NCI-H1048 (cell line): ENCODE measurements at regions not wholly inside any gene's neighbourhood (a gene's known extent, or its start where the extent isn't known, plus 50 kb on each side); places are given as distances from the start of the nearest gene placed in this dataset.
"Not testable (repeated sequence)": the region's sequence is repeated elsewhere in the genome, so short reads cannot be mapped to it uniquely, and the experiment has no call there.

Experiments used
- DNase-seq: peaks from one replicate; lab custom pipeline; 2025; lab: John Stamatoyannopoulos, UW

GRCh38 chr2:40690525-40690924 lies 238.6 kb upstream of the SLC8A1 start:
- no peak for DNase-seq

GRCh38 chr2:40700231-40700954 lies 248.5 kb upstream of the SLC8A1 start:
- no peak for DNase-seq

GRCh38 chr2:40712197-40712894 lies 260.5 kb upstream of the SLC8A1 start:
- not testable (repeated sequence) for DNase-seq

- no peak for DNase-seq
Observed at GRCh38 chr2:40716879-40717278, 265.0 kb upstream of the SLC8A1 start.

GRCh38 chr2:40719414-40719813 lies 267.5 kb upstream of the SLC8A1 start:
- no peak for DNase-seq

- DNase-seq: no peak
Observed at GRCh38 chr2:40721595-40721994, 269.7 kb upstream of the SLC8A1 start.

GRCh38 chr2:40723194-40723593 lies 271.3 kb upstream of the SLC8A1 start:
- DNase-seq: no peak

- DNase-seq: no peak
Observed at GRCh38 chr2:40725040-40725439, 273.1 kb upstream of the SLC8A1 start.

- peak; percentile 62 for DNase-seq
Observed at GRCh38 chr2:40725950-40726349, 274.1 kb upstream of the SLC8A1 start.

- no peak for DNase-seq
Observed at GRCh38 chr2:40734797-40735196, 282.9 kb upstream of the SLC8A1 start.

GRCh38 chr2:40737180-40737579 lies 285.3 kb upstream of the SLC8A1 start:
- DNase-seq: no peak

- DNase-seq: no peak
Observed at GRCh38 chr2:40740419-40740818, 288.5 kb upstream of the SLC8A1 start.

- DNase-seq: no peak
Observed at GRCh38 chr2:40741532-40741931, 289.6 kb upstream of the SLC8A1 start.

- DNase-seq: no peak
Observed at GRCh38 chr2:40746191-40746590, 294.3 kb upstream of the SLC8A1 start.

GRCh38 chr2:40751981-40752380 lies 300.1 kb upstream of the SLC8A1 start:
- DNase-seq: no peak

- no peak for DNase-seq
Observed at GRCh38 chr2:40752796-40753195, 300.9 kb upstream of the SLC8A1 start.

GRCh38 chr2:40754912-40755311 lies 303.0 kb upstream of the SLC8A1 start:
- no peak for DNase-seq

- DNase-seq: no peak
Observed at GRCh38 chr2:40758401-40759155, 306.7 kb upstream of the SLC8A1 start.

- DNase-seq: no peak
Observed at GRCh38 chr2:40760071-40760666, 308.3 kb upstream of the SLC8A1 start.

- no peak for DNase-seq
Observed at GRCh38 chr2:40773291-40773690, 321.4 kb upstream of the SLC8A1 start.

- DNase-seq: no peak
Observed at GRCh38 chr2:40783704-40784103, 331.8 kb upstream of the SLC8A1 start.

- DNase-seq: no peak
Observed at GRCh38 chr2:40786636-40787035, 334.7 kb upstream of the SLC8A1 start.

GRCh38 chr2:40797120-40797519 lies 345.2 kb upstream of the SLC8A1 start:
- DNase-seq: no peak
